Activated T-helper 17 cell treated with anti-CD3 and anti-CD28 coated beads, Interleukin-2, amount 50 U/mL, for 72 hours (primary cell): ENCODE measurements at regions not wholly inside any gene's neighbourhood (a gene's known extent, or its start where the extent isn't known, plus 50 kb on each side); places are given as distances from the start of the nearest gene placed in this dataset.

Source experiments
- ATAC-seq: fragments of 150-1000 bp; cut with Tn5 transposase; replicated peaks from 2 replicates; pipeline ENCODE4 v1.10.0; 2021; ENCODE audit warnings: mild to moderate bottlenecking, moderate library complexity
- H3K27ac Mint-ChIP-seq: one replicate; pipeline ENCODE4 v1.8.0; 2022; ENCODE audit warnings: mixed read lengths
- H3K27me3 Mint-ChIP-seq: one replicate; pipeline ENCODE4 v1.8.0; 2022; ENCODE audit warnings: mixed read lengths
- H3K36me3 Mint-ChIP-seq: one replicate; pipeline ENCODE4 v1.8.0; 2022; ENCODE audit warnings: low read depth, mild to moderate bottlenecking, mixed read lengths
- H3K4me1 Mint-ChIP-seq: one replicate; pipeline ENCODE4 v1.8.0; 2022; ENCODE audit warnings: mixed read lengths
- H3K4me3 Mint-ChIP-seq: one replicate; pipeline ENCODE4 v1.8.0; 2022; ENCODE audit warnings: mild to moderate bottlenecking, mixed read lengths
- H3K9me3 Mint-ChIP-seq: one replicate; pipeline ENCODE4 v1.8.0; 2022; ENCODE audit warnings: mixed read lengths

DNA sequence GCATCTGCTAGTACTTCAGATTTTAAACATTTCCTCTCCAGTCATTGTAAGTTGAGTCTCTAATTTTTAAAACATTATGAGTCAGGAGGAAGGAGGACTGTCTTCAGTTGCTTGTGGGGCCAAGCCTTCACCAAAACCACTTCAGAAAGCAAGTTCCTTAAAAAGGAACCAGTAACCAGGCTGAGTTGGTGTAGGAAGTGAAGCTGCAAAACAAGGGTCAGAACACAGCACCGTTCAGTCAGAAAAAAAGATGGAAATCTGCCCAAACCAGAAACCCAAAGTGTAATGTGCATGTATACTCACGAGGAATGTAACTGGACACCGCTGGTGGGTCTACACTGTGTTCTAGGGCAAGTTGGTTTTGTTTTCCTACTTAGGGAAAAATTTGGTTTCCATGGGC is 402.1 kb downstream of the SETD4 start:
- no peak for ATAC-seq
- H3K4me3 Mint-ChIP-seq: no peak overlapping the region
- no peaks in the 10 kb centered on the region for H3K4me1 Mint-ChIP-seq
- peaks cover 6% of the 10 kb centered on the region for H3K9me3 Mint-ChIP-seq
- H3K27me3 Mint-ChIP-seq: peaks cover 16% of the 10 kb centered on the region
- no peaks in the 10 kb centered on the region for H3K36me3 Mint-ChIP-seq
- no peak overlapping the region for H3K27ac Mint-ChIP-seq

DNA sequence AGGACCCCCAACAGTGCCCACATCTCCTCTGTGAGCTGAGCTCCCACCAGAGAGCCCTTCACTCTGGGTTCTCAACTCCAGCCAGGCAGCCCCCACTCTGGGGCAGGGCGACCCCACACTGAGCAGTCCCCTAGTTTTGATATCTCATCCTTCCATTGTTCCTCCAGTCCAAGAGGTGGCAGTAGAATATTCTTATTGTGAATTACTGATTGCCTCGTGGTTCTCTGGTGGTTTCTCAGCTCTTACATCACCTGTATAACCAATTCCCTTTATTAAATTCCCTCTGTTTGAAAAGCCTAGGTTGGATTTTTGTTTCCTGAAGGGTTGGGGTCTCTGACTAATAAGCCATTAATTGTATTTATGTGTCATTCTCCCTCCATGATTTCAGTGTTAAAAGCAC is 407.5 kb downstream of the SETD4 start:
- ATAC-seq: no peak
- no peak overlapping the region for H3K4me3 Mint-ChIP-seq
- peaks cover 6% of the 10 kb centered on the region for H3K9me3 Mint-ChIP-seq
- no peaks in the 10 kb centered on the region for H3K36me3 Mint-ChIP-seq
- no peak overlapping the region for H3K27ac Mint-ChIP-seq
- H3K27me3 Mint-ChIP-seq: peaks cover 42% of the 10 kb centered on the region
- H3K4me1 Mint-ChIP-seq: no peaks in the 10 kb centered on the region

DNA sequence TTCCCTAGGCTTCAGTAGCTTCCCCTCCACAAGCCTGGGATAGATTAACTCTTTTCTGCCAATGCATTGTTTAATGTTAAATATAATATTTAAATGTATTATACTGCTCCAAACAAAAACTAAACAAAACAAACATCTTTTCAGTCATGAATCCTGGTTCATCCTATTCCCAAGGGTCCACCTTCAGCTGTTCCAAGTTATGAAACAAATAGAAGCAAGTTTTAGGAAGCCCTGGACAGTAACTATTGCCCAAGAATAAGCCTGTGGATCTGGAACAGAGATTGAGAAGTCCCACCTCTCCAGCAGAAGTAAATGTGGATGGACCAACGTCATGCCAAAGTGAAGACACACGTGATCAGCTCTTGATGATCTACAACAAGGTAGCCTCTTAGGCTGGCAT is 408.1 kb downstream of the SETD4 start:
- no peak for ATAC-seq
- H3K4me3 Mint-ChIP-seq: no peak overlapping the region
- H3K36me3 Mint-ChIP-seq: no peaks in the 10 kb centered on the region
- H3K27ac Mint-ChIP-seq: no peak overlapping the region
- peaks cover 4% of the 10 kb centered on the region for H3K9me3 Mint-ChIP-seq
- peaks cover 40% of the 10 kb centered on the region for H3K27me3 Mint-ChIP-seq
- no peaks in the 10 kb centered on the region for H3K4me1 Mint-ChIP-seq

DNA sequence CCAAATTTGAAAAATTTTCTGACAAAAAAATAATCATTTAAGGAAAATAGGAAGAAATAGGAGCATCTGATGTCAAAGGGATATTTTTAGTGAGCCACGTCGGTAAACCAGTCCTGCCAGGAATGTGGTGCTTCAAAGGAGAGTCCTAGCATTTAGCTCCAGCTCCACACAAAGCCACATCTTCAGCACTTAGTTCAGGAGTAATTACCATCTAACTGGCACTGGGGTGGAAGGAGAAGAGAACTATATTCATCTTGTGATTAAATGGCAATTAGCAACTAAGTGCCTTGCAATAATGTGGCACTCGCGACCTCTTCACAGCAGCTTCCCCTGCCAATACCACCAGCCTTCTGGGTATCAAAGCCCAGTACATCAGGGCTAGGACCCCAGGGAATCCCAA is 409.1 kb downstream of the SETD4 start:
- no peak for ATAC-seq
- no peak overlapping the region for H3K4me3 Mint-ChIP-seq
- H3K27me3 Mint-ChIP-seq: peaks cover 35% of the 10 kb centered on the region
- H3K27ac Mint-ChIP-seq: no peak overlapping the region
- no peaks in the 10 kb centered on the region for H3K36me3 Mint-ChIP-seq
- no peaks in the 10 kb centered on the region for H3K9me3 Mint-ChIP-seq
- no peaks in the 10 kb centered on the region for H3K4me1 Mint-ChIP-seq

DNA sequence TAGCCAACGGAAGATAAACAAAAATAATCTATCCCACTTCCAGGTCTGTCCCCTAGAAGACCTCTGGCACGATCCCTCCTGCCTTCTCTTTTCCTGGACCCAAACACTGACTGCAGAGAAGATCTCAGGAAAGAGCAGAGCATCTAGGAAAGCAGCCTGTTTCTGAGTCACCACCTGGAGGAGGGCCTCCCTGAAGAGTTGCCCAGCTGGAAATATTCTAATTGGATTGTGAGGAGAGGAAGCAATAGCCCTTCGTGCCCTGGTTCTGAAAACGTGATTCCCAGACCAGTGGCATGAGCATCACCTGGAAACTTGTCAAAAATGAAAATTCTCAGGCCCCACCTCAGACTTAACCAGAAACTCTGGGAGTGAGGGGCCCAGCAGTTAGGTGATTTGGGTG is 411.1 kb downstream of the SETD4 start:
- peaks cover 33% of the 10 kb centered on the region for H3K27me3 Mint-ChIP-seq
- no peaks in the 10 kb centered on the region for H3K36me3 Mint-ChIP-seq
- H3K4me3 Mint-ChIP-seq: no peak overlapping the region
- no peaks in the 10 kb centered on the region for H3K4me1 Mint-ChIP-seq
- H3K9me3 Mint-ChIP-seq: no peaks in the 10 kb centered on the region
- H3K27ac Mint-ChIP-seq: no peak overlapping the region
- ATAC-seq: no peak

DNA sequence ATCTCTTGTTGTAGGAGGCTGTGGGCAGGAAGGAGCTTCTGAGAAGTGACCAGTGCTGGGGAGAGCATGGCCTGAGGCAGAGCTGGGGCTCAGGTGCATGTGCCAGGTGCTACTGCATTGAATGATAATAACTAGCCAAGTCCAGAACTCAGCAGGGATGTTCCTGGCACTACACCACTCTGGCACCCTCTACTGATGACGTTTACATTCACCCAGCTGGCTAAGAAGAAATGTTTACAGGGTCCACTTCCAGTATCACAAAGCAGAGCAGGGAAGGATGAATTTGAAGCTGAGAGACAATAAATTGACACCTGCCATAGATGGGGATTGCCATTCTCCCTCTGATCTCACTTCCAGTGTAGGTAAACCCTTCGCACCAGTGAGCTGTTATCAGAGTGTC is 411.8 kb downstream of the SETD4 start:
- Mint-ChIP-seq H3K27me3 (peaks cover 36% of the 10 kb centered on the region), H3K4me1 (no peaks in the 10 kb centered on the region), H3K36me3 (no peaks in the 10 kb centered on the region), H3K27ac (no peak overlapping the region), H3K9me3 (no peaks in the 10 kb centered on the region), H3K4me3 (no peak overlapping the region)
- no peak for ATAC-seq

DNA sequence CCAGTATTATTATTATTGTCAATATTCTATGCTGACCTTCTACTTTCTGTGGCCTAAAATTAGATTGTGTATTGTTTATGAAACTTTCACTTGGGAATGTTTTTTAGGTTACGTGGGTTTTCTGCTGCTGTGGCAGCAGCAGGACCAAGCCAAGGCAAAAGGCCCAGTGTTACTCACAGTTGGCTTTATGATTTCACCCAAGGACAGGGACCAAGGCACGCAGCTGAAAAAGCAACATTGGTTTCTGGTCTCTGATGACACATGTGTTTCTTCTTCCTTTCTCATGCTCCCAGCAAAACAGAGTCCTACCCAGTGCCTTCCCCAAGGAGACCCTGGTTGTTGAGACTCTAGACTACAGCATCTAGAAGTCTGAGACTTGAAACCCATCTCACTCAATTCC is 413.7 kb downstream of the SETD4 start:
- Mint-ChIP-seq H3K9me3 (no peaks in the 10 kb centered on the region), H3K36me3 (no peaks in the 10 kb centered on the region), H3K27ac (no peak overlapping the region), H3K27me3 (peaks cover 35% of the 10 kb centered on the region), H3K4me3 (no peak overlapping the region), H3K4me1 (no peaks in the 10 kb centered on the region)
- no peak for ATAC-seq

DNA sequence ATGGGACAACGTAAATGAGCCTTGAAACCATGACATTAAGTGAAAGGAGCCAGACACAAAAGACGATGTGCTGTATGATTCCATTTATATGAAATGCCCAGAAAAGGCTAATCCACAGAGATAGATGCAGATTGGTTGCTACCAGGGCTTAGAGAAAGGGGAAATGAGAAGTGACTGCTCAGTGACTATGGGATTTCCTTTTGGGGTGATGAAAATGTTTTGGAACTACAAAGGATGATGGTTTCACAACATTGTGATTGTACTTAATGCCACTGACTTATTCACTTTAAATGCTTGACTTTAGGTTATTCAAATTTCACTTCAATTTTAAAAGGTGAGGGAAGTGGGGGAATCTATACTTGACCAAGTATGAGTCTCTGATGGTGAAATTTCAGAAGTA is 414.3 kb downstream of the SETD4 start:
- H3K36me3 Mint-ChIP-seq: no peaks in the 10 kb centered on the region
- H3K27ac Mint-ChIP-seq: no peak overlapping the region
- H3K4me3 Mint-ChIP-seq: no peak overlapping the region
- no peaks in the 10 kb centered on the region for H3K9me3 Mint-ChIP-seq
- H3K4me1 Mint-ChIP-seq: no peaks in the 10 kb centered on the region
- no peak for ATAC-seq
- H3K27me3 Mint-ChIP-seq: peaks cover 29% of the 10 kb centered on the region

DNA sequence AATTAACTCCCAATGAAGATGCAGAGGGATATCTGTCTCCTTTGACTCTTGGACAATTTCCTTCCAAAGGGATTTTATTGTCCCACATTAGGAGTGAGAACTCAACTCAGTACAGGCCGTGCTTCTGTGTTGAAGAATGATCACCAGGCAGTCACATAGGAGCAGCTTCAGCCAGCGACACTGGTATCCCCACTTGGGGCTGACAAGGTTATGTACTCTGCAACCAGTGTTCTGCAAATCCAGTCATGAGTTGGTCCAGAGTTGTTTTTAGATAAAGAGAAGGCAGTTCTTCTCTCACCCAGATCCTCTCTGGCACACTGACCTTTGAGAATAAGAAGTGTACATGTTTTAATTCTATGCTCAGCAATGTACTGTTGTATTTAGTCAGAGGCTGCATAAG is 415.8 kb downstream of the SETD4 start:
- H3K36me3 Mint-ChIP-seq: no peaks in the 10 kb centered on the region
- no peaks in the 10 kb centered on the region for H3K4me1 Mint-ChIP-seq
- H3K9me3 Mint-ChIP-seq: no peaks in the 10 kb centered on the region
- H3K4me3 Mint-ChIP-seq: no peak overlapping the region
- H3K27ac Mint-ChIP-seq: no peak overlapping the region
- H3K27me3 Mint-ChIP-seq: peaks cover 28% of the 10 kb centered on the region
- ATAC-seq: no peak

DNA sequence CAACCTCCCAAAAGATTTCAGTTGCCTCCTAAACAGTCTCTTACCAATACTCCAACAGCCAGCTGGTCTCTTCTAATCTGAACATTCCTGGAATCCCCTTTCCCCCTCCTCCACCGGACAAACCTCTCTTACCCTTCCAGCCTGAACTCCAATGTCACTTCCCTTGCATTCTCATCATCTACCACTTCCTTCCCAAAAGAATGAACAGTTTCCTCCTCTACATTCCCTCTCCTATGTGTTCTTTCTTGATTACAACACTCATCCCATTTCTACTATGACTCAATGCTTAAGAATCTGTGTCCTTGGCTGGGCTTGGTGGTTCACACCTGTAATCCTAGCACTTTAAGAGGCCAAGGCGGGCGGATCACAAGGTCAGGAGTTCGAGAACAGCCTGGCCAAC is 417.1 kb downstream of the SETD4 start:
- no peaks in the 10 kb centered on the region for H3K4me1 Mint-ChIP-seq
- ATAC-seq: no peak
- peaks cover 18% of the 10 kb centered on the region for H3K27me3 Mint-ChIP-seq
- no peaks in the 10 kb centered on the region for H3K9me3 Mint-ChIP-seq
- H3K27ac Mint-ChIP-seq: no peak overlapping the region
- H3K36me3 Mint-ChIP-seq: no peaks in the 10 kb centered on the region
- no peak overlapping the region for H3K4me3 Mint-ChIP-seq

DNA sequence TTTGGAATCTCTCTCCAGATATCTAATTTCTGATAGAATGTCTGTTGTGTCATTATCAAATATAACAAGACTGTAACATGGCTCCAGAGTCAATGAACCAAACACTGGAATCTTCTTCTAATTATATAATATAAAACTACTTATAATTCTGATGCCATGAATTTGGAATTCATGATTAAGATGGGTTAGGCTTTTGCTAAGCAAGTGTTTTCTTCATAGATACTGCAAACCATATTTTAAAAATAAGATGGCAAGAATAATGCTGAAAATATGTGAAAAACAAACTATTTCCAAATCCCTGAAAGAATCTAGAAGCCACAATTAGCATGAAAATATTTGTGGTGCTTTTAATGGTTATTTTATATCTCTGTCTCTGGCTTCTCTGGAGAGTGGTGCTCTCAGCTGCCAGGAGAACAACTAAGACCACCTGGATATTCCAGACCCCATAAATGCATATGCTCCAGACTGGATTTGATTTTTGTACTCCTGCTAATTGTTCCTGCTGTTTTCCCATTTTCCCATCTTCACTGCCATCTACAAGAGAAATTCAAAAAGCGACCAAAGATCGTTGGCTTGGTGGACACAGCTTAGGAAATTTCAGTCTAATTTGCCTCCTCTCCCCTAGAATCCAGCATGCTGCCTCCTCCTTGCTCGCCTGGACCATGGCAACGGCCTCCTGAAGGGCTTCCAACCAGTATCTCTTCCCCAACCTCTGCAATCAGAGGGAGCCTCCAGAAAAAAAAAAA is 418.9 kb downstream of the SETD4 start:
- H3K27ac Mint-ChIP-seq: no peak overlapping the region
- H3K4me1 Mint-ChIP-seq: no peaks in the 10 kb centered on the region
- no peaks in the 10 kb centered on the region for H3K36me3 Mint-ChIP-seq
- no peak overlapping the region for H3K4me3 Mint-ChIP-seq
- peaks cover 21% of the 10 kb centered on the region for H3K27me3 Mint-ChIP-seq
- no peak for ATAC-seq
- H3K9me3 Mint-ChIP-seq: no peaks in the 10 kb centered on the region

DNA sequence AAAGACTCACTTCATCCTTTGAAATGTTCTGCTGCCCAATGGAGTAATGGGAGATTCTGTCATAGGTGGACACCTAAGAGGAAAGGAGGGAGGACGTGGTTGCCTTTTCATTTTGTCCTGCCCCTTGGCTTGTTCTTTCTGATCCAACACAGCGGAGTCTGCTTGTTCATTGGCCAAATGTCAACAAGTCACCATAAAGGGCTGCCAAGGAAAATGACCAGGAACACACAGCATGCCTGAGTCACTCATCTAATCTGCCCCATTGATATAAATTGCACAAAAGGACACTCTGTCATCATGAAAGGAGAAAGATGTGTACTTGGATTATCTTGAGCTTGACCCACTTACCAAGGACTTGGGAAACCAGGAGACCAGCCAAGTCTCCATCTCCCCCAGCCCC is 422.9 kb downstream of the SETD4 start:
- H3K27ac Mint-ChIP-seq: no peak overlapping the region
- no peaks in the 10 kb centered on the region for H3K9me3 Mint-ChIP-seq
- no peaks in the 10 kb centered on the region for H3K36me3 Mint-ChIP-seq
- H3K27me3 Mint-ChIP-seq: peaks cover 20% of the 10 kb centered on the region
- ATAC-seq: no peak
- H3K4me1 Mint-ChIP-seq: no peaks in the 10 kb centered on the region
- no peak overlapping the region for H3K4me3 Mint-ChIP-seq

DNA sequence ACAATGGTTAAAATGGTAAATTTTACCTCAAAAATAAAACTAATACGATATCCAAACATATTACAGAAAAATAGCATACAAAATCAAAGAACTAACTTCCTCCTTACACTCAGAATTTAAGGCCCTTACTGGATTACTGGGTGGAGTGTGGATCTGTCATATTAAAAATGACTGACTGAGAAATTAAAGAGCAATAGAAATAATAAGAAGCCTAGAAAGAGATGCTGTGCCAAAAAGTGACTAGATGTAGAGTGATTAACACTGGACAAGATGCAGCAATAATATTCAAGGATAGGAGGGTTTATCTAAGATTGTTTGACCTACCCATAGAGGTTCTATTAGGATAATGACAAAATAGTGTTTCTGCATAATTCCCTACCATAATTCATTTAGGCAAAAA is 424.3 kb downstream of the SETD4 start:
- Mint-ChIP-seq H3K27me3 (peaks cover 20% of the 10 kb centered on the region), H3K27ac (no peak overlapping the region), H3K4me1 (no peaks in the 10 kb centered on the region), H3K4me3 (no peak overlapping the region), H3K9me3 (no peaks in the 10 kb centered on the region), H3K36me3 (no peaks in the 10 kb centered on the region)
- no peak for ATAC-seq

DNA sequence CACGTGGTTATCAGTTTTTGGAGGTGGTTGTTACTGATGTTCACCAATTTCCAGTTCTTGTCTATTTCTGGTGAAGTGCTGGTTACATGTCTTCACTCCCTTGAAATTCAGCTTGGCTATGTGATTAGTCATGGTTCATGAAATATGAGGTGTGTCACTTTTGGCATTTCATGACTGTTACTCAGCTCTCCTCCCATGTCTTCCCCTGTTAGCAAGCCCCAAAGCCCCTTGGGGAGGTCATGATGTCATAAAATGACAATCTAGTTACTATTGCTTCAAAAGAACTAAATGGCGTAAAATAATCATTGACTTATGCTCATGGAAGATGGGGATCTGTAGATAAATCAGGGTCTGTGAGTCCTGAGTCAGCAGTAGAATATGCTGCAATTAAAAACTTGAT is 425.1 kb downstream of the SETD4 start:
- no peaks in the 10 kb centered on the region for H3K36me3 Mint-ChIP-seq
- H3K27ac Mint-ChIP-seq: no peak overlapping the region
- H3K4me1 Mint-ChIP-seq: no peaks in the 10 kb centered on the region
- ATAC-seq: no peak
- H3K9me3 Mint-ChIP-seq: no peaks in the 10 kb centered on the region
- peaks cover 15% of the 10 kb centered on the region for H3K27me3 Mint-ChIP-seq
- H3K4me3 Mint-ChIP-seq: no peak overlapping the region

DNA sequence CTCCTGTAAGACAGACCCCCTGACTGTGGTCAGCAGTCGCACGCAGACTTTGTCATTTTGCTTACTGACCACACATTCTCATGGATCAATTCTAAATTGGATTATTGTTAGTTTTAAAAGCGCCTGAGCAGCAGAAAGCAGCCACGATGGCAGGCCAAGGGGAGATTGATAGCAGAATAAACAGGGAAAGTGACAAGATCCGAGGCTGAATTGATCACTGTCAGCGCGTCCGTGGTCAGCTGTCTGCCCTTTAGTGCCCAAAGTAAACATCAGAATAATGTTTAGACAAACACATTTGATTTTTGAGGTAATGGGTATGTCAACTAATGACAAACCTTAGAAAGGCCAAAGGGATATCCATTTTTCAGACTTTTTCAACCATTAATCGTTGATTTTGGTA is 426.8 kb downstream of the SETD4 start:
- Mint-ChIP-seq H3K36me3 (no peaks in the 10 kb centered on the region), H3K4me3 (no peak overlapping the region), H3K9me3 (no peaks in the 10 kb centered on the region), H3K4me1 (no peaks in the 10 kb centered on the region), H3K27ac (no peak overlapping the region), H3K27me3 (peaks cover 24% of the 10 kb centered on the region)
- ATAC-seq: no peak

DNA sequence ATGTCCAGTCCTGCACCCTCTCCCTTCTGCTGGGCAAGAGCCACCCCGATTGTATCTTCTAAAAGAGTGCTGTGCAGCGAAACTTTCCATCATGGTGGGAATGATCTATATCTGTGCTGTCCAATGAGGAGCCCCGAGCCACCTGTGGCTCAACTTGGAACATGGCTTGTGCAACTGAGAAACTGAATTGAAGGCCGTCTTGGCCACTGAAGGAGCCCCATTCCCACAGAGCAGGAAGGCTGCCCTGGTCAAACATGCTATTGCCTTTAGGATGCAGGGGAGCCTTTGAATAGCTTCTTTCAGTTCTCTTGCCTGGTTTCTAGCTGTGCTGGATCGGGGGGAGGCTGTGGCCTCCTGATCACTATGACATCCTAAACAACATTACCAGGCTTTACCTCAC is 427.6 kb downstream of the SETD4 start:
- peaks cover 31% of the 10 kb centered on the region for H3K27me3 Mint-ChIP-seq
- no peaks in the 10 kb centered on the region for H3K9me3 Mint-ChIP-seq
- H3K36me3 Mint-ChIP-seq: no peaks in the 10 kb centered on the region
- no peak overlapping the region for H3K27ac Mint-ChIP-seq
- no peaks in the 10 kb centered on the region for H3K4me1 Mint-ChIP-seq
- no peak for ATAC-seq
- no peak overlapping the region for H3K4me3 Mint-ChIP-seq
